ENCODE measurements at regions not wholly inside any gene's neighbourhood (a gene's known extent, or its start where the extent isn't known, plus 50 kb on each side); places are given as distances from the start of the nearest gene placed in this dataset.

GRCh38 chr6:21454262-21454661 lies 139.3 kb upstream of the SOX4 start:
- DNase-seq (no peak), ATAC-seq (ENCODE audit: low read depth) (no peak)
- no peak overlapping the region for H3K4me3 ChIP-seq (ENCODE audit: control extremely low read depth in 1 of 5, extremely low read depth in 1 of 5, insufficient read depth in 1 of 5, low read depth in 2 of 5, low read length in 4 of 5)
- H3K79me2 ChIP-seq (ENCODE audit: control insufficient read depth, insufficient read depth, low read length) = no peaks in the 10 kb centered on the region
- no peaks in the 10 kb centered on the region for H4K20me1 ChIP-seq (ENCODE audit: control insufficient read depth, insufficient read depth, low read length, poor library complexity, severe bottlenecking)
- H3K9me3 Mint-ChIP-seq (ENCODE audit: insufficient read depth) = no peaks in the 10 kb centered on the region
- H3K27me3 Mint-ChIP-seq = no peaks in the 10 kb centered on the region
- H3K4me2 ChIP-seq (replicated peaks; ENCODE audit: low read depth, low read length, poor library complexity, severe bottlenecking) = no peak overlapping the region
- no peak overlapping the region for H3K4me3 Mint-ChIP-seq
- H3K9me3 ChIP-seq (ENCODE audit: control extremely low read depth in 1 of 3, control insufficient read depth in 2 of 3, insufficient read depth in 1 of 3, low read length in 2 of 3) = no peaks in the 10 kb centered on the region
- intact Hi-C loops (cut with micrococcal nuclease) = no loop called here
- H3K27ac Mint-ChIP-seq = no peak overlapping the region
- no CpG with 5 or more reads among the region's 2 CpGs for WGBS (ENCODE audit: insufficient coverage)
- H3K27ac ChIP-seq (ENCODE audit: low read length in 2 of 2) = no peak overlapping the region
- H2AFZ ChIP-seq (ENCODE audit: insufficient read depth, low read depth, low read length, poor library complexity, severe bottlenecking) = no peak overlapping the region
- H3K4me1 ChIP-seq (ENCODE audit: control insufficient read depth in 2 of 2, insufficient read depth in 2 of 2, low read length in 2 of 2) = no peaks in the 10 kb centered on the region
- peaks cover 0 to 2% (median 0%) of the 10 kb centered on the region in 4 experiments for H3K27me3 ChIP-seq (replicated peaks in 1 of 4; ENCODE audit: control extremely low read depth in 1 of 4, control insufficient read depth in 3 of 4, insufficient read depth in 4 of 4, low read length in 3 of 4)
- ChIA-PET POLR2A (no interaction called here), CTCF (no interaction called here)
- H3K9ac ChIP-seq (ENCODE audit: low read length) = no peak overlapping the region
- no peaks in the 10 kb centered on the region for H3K4me1 Mint-ChIP-seq
- no peak for TF ChIP-seq CTCF (IDR thresholded peaks at IDR 0.05)
- TF ChIP-seq EZH2 (IDR thresholded peaks at IDR 0.05; ENCODE audit: borderline replicate concordance, insufficient read depth, low read depth, low read length, poor library complexity, severe bottlenecking) = no peak
- H3K36me3 ChIP-seq (replicated peaks in 1 of 2; ENCODE audit: control extremely low read depth in 1 of 2, control insufficient read depth in 1 of 2, extremely low read depth in 1 of 2, insufficient read depth in 2 of 2, low read length in 1 of 2) = no peaks in the 10 kb centered on the region

DNA sequence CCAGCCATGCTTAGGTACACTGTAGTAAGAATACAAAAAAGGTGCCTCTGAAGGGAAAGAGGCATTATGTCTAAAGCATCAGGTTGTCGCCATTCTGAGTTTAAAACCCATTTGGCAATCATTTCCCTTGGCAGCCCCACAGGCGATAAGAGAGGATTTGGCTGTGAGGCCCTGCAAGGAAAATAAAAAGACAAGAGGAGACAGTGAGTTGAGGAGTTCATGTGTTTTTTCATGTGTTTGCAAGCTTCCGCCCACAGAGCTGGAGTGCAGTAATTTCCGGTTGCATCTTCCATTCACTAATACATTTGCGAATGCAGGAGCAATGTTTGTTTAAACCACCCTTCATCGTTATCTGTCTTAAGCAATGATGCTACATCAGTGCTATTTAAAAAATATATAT lies 138.5 kb upstream of the SOX4 start:
- ChIA-PET CTCF (no interaction called here), POLR2A (no interaction called here)
- Histone ChIP-seq H3K27ac (ENCODE audit: low read length in 2 of 2) (no peak overlapping the region), H2AFZ (ENCODE audit: insufficient read depth, low read depth, low read length, poor library complexity, severe bottlenecking) (no peak overlapping the region), H3K79me2 (ENCODE audit: control insufficient read depth, insufficient read depth, low read length) (no peaks in the 10 kb centered on the region), H3K9me3 (ENCODE audit: control extremely low read depth in 1 of 3, control insufficient read depth in 2 of 3, insufficient read depth in 1 of 3, low read length in 2 of 3) (no peaks in the 10 kb centered on the region), H3K27me3 (replicated peaks in 1 of 4; ENCODE audit: control extremely low read depth in 1 of 4, control insufficient read depth in 3 of 4, insufficient read depth in 4 of 4, low read length in 3 of 4) (peaks cover 0 to 2% (median 0%) of the 10 kb centered on the region in 4 experiments), H3K9ac (ENCODE audit: low read length) (no peak overlapping the region), H3K36me3 (replicated peaks in 1 of 2; ENCODE audit: control extremely low read depth in 1 of 2, control insufficient read depth in 1 of 2, extremely low read depth in 1 of 2, insufficient read depth in 2 of 2, low read length in 1 of 2) (no peaks in the 10 kb centered on the region), H3K4me3 (ENCODE audit: control extremely low read depth in 1 of 5, extremely low read depth in 1 of 5, insufficient read depth in 1 of 5, low read depth in 2 of 5, low read length in 4 of 5) (no peak overlapping the region), H3K4me1 (ENCODE audit: control insufficient read depth in 2 of 2, insufficient read depth in 2 of 2, low read length in 2 of 2) (no peaks in the 10 kb centered on the region), H4K20me1 (ENCODE audit: control insufficient read depth, insufficient read depth, low read length, poor library complexity, severe bottlenecking) (no peaks in the 10 kb centered on the region), H3K4me2 (replicated peaks; ENCODE audit: low read depth, low read length, poor library complexity, severe bottlenecking) (no peak overlapping the region)
- Mint-ChIP-seq H3K4me3 (no peak overlapping the region), H3K27me3 (no peaks in the 10 kb centered on the region), H3K9me3 (ENCODE audit: insufficient read depth) (no peaks in the 10 kb centered on the region), H3K4me1 (no peaks in the 10 kb centered on the region), H3K27ac (no peak overlapping the region)
- 93% methylated on average over 3 of the region's 6 CpGs for WGBS (ENCODE audit: insufficient coverage)
- DNase-seq = no peak
- no peak for ATAC-seq (ENCODE audit: low read depth)
- intact Hi-C loops (cut with micrococcal nuclease) = no loop called here
- TF ChIP-seq CTCF (IDR thresholded peaks at IDR 0.05) (no peak), EZH2 (IDR thresholded peaks at IDR 0.05; ENCODE audit: borderline replicate concordance, insufficient read depth, low read depth, low read length, poor library complexity, severe bottlenecking) (no peak)

All from B cell (primary cell).